WI38 (cell line): ENCODE measurements at regions not wholly inside any gene's neighbourhood (a gene's known extent, or its start where the extent isn't known, plus 50 kb on each side); places are given as distances from the start of the nearest gene placed in this dataset.

Experiments used
- H3K4me3 ChIP-seq: 2 replicates; pipeline ENCODE4 v1.5.1; 2011; ENCODE audit warnings: low read depth, mild to moderate bottlenecking, control low read depth, low read length
- TF ChIP-seq, protein P1 (sequence below): IDR thresholded peaks from 2 replicates; pipeline ENCODE4 v1.5.1; 2012; ENCODE audit warnings: low read depth, mild to moderate bottlenecking, control low read depth, low read length

DNA sequence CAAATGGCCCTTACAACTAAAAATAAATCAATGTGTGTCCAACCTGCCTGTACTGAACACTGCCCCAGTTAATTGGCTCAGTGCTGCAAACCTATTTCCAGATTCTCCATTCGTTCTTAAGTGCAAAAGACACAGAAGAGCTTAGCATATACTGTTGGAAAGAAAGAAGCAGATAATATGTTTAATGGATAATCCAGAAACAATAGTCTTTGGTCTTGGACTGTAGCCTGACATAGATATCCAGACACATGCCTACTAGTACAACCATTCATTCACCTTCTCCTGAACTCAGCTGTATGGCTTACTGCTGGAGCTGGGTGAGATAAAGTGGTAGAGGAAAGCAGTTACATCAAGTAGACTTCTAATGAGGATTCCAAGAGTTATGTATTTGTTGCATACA is 77.0 kb downstream of the LUZP4 start:
- H3K4me3 ChIP-seq: no peak overlapping the region
- TF ChIP-seq, protein P1, sequence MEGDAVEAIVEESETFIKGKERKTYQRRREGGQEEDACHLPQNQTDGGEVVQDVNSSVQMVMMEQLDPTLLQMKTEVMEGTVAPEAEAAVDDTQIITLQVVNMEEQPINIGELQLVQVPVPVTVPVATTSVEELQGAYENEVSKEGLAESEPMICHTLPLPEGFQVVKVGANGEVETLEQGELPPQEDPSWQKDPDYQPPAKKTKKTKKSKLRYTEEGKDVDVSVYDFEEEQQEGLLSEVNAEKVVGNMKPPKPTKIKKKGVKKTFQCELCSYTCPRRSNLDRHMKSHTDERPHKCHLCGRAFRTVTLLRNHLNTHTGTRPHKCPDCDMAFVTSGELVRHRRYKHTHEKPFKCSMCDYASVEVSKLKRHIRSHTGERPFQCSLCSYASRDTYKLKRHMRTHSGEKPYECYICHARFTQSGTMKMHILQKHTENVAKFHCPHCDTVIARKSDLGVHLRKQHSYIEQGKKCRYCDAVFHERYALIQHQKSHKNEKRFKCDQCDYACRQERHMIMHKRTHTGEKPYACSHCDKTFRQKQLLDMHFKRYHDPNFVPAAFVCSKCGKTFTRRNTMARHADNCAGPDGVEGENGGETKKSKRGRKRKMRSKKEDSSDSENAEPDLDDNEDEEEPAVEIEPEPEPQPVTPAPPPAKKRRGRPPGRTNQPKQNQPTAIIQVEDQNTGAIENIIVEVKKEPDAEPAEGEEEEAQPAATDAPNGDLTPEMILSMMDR: no peak

DNA sequence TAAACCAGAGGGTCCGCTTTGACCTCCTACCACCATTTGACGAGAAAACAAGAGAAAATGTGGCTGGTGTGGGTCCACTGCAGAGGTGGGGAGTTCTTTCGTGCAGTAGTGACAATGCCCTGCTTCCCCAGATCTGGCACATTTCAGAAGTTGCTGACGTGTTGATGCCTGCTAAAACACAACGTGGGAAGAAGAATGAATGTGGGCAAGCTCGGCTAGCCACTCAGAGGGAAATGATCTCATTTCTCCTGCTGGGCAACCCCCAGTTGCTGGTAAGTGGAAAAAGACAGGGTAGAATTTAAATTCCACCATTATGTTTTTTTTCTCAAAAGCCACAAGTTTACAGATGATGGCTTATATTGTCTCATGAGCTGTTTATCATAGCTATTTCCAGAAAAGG is 77.9 kb downstream of the LUZP4 start:
- TF ChIP-seq, protein P1: no peak
- no peak overlapping the region for H3K4me3 ChIP-seq

DNA sequence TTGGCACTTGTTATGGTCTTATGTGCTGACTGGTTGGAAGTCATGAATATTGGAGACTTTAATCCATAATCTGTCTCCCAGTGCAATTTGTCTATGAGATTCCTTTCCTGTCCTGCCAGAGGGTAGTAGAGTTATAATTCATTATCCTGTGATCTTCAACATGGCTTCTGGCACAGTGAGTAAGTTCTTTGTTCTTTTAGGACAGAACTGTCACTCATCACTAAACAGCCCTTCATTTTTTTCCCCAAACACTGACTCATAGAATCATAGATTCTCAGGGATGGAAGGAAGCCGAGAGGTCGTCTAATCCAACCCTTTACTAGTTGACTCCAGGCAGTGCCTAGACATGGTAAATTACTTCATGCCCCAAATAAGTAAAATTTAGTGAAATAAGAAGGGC is 78.4 kb downstream of the LUZP4 start:
- TF ChIP-seq, protein P1: no peak
- no peak overlapping the region for H3K4me3 ChIP-seq

DNA sequence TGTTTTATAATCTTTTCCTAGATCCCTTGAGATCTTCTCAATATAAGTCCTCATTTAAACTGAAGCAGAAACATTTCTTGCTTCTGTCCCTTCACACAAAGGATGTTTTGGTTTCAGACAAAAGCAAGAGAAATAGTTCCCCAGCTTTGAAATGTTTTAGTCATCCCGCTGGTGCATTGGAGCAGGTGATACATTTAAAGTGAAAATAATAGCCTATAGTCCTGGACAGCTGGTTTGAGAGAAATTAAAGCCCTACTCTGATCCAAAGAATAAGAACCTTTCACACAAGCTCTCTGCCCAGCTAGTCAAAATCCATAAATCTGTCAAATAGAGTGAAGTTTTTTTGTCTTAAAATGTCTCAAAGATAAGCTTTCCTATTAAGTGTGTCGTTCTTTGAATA is 79.4 kb downstream of the LUZP4 start:
- H3K4me3 ChIP-seq: no peak overlapping the region
- TF ChIP-seq, protein P1: no peak

DNA sequence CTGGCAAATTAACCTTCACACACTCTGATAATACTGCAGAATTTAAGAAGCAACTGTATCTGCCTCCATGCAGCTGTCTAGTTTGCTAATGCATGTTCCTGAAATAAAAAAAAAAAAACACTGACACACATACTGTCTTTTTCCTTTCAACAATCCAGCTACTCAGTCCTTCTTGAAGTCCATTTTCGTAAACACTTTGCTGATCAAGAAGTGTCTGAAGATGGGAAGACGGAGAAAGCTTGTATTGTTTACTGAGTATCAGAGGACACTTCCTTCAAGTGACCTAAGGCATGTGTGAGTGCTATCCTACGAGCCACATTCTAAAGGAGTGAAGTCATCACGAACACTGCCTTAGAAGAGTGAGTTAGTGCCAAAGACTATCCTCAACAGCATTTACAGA is 82.6 kb downstream of the LUZP4 start:
- TF ChIP-seq, protein P1: no peak
- H3K4me3 ChIP-seq: no peak overlapping the region

DNA sequence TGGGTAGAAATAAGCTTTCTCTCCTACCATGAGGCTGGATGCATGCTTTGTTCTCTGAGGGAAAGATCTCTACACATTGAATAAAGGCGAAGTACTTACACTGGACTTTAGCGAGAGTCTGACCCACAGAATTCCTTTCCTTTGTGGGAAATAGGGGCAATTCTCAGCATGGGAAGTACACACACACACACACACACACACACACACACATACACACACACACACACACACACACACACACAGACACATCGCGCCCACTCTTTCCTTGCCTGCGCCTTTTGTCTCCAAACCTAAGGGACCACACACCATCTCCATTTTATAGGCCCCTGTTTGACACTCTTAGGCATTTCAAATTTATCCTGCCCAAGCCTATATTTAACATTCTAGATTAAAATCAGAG is 83.8 kb downstream of the LUZP4 start:
- H3K4me3 ChIP-seq: no peak overlapping the region

DNA sequence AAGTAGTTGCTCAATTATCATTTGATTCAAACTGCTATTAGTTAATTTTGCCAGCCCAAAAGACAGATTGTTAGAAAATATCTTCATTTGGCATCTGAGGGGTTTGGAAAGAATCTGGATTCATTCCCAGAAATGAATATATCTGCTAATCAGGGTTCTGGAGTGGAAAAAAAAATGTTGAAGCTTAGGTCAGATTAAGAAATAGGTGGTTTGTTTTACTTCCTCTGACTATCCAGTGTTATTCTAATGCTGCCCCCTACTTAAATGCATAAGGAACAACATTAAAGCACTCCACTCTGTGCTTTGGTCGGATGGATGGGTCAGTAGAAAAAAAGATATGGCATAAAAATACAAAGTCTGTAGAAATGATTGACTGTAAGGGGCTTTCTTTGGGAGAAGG is 89.0 kb downstream of the LUZP4 start:
- no peak overlapping the region for H3K4me3 ChIP-seq
- TF ChIP-seq, protein P1: no peak

More for the DNA sequence above, 83.8 kb downstream of the LUZP4 start:
- TF ChIP-seq, protein P1: no peak
